IMR-90 (cell line): ENCODE measurements at regions not wholly inside any gene's neighbourhood (a gene's known extent, or its start where the extent isn't known, plus 50 kb on each side); places are given as distances from the start of the nearest gene placed in this dataset.
A peak's percentile ranks its signal among the peaks of the same experiment; 100 is the strongest.

ENCODE experiments used
- ATAC-seq: fragments of 200-7000 bp; cut with Tn5 transposase; 2 replicates; pipeline ENCODE4 v1.9.1; 2020; ENCODE audit warnings: low read depth, mild to moderate bottlenecking, moderate library complexity
- BruUV-seq: library from RNA; stranded (reverse); fragments of 400-500 nt; replicated peaks from 2 replicates; lab custom pipeline; 2021; lab: Mats Ljungman, UMichigan
- CTCF ChIA-PET: fragments of 300-600 bp; formaldehyde crosslinking; extraction: SDS; loops from one replicate; lab custom pipeline; 2021; ENCODE audit warnings: antibody characterized with exemption; lab: Yijun Ruan, JAX
- POLR2A ChIA-PET: fragments of 300-600 bp; sonication (Branson Sonifier 250); formaldehyde crosslinking; loops from one replicate; lab custom pipeline; 2022; ENCODE audit warnings: antibody characterized with exemption; ENCODE audit not compliant: unreplicated experiment; lab: Charles Lee
- DNase-seq: peaks from one replicate; pipeline ENCODE4 v3.0.0; 2013
- H2AFZ ChIP-seq: replicated peaks from 2 replicates; pipeline ENCODE3; 2013; ENCODE audit warnings: low read length, mild to moderate bottlenecking; ENCODE audit not compliant: poor library complexity
- H2AK5ac ChIP-seq: 2 replicates; pipeline ENCODE4 v1.6.1; 2013; ENCODE audit warnings: low read depth, low read length, inconsistent platforms
- H2AK9ac ChIP-seq: replicated peaks from 2 replicates; pipeline ENCODE3; 2013; ENCODE audit warnings: mild to moderate bottlenecking, low read depth, low read length, moderate library complexity; ENCODE audit not compliant: poor library complexity
- H2BK120ac ChIP-seq: 2 replicates; pipeline ENCODE4 v1.6.1; 2013; ENCODE audit warnings: low read depth, low read length, inconsistent platforms
- H2BK15ac ChIP-seq: 3 replicates; pipeline ENCODE4 v1.6.1; 2013; ENCODE audit warnings: low read depth, low read length, inconsistent platforms
- H2BK20ac ChIP-seq: 2 replicates; pipeline ENCODE4 v1.6.1; 2013; ENCODE audit warnings: low read depth, mild to moderate bottlenecking, inconsistent platforms, low read length, moderate library complexity
- H2BK5ac ChIP-seq: 2 replicates; pipeline ENCODE4 v1.6.1; 2013; ENCODE audit warnings: mild to moderate bottlenecking, low read depth, low read length, inconsistent platforms; ENCODE audit not compliant: poor library complexity, severe bottlenecking
- H3K14ac ChIP-seq: replicated peaks from 2 replicates; pipeline ENCODE4 v1.6.1; 2013; ENCODE audit warnings: low read depth, low read length, inconsistent platforms
- H3K18ac ChIP-seq: 2 replicates; pipeline ENCODE4 v1.6.1; 2013; ENCODE audit warnings: low read depth, low read length, control low read depth
- H3K23ac ChIP-seq: 2 replicates; pipeline ENCODE4 v1.6.1; 2013; ENCODE audit warnings: low read depth, low read length, inconsistent platforms
- H3K27ac ChIP-seq: 2 replicates; pipeline ENCODE4 v1.5.1; 2013; ENCODE audit warnings: mild to moderate bottlenecking, control low read depth, low read length; ENCODE audit not compliant: insufficient read depth
- H3K27me3 ChIP-seq: 2 replicates; pipeline ENCODE4 v1.6.1; 2013; ENCODE audit warnings: low read length; ENCODE audit not compliant: control insufficient read depth, insufficient read depth
- H3K36me3 ChIP-seq: 2 replicates; pipeline ENCODE4 v1.6.1; 2013; ENCODE audit warnings: low read length, mixed read lengths; ENCODE audit not compliant: control insufficient read depth, insufficient read depth
- H3K4ac ChIP-seq: 2 replicates; pipeline ENCODE4 v1.6.1; 2013; ENCODE audit warnings: low read depth, low read length, inconsistent platforms
- H3K4me1 ChIP-seq: 2 replicates; pipeline ENCODE4 v1.6.1; 2013; ENCODE audit warnings: low read length, mixed read lengths; ENCODE audit not compliant: control insufficient read depth, insufficient read depth
- H3K4me2 ChIP-seq: 2 replicates; pipeline ENCODE4 v1.6.1; 2013; ENCODE audit warnings: low read depth, mild to moderate bottlenecking, control low read depth, low read length, moderate library complexity
- H3K4me3 ChIP-seq: 2 replicates; pipeline ENCODE4 v1.5.1; 2013; ENCODE audit warnings: low read depth, mild to moderate bottlenecking, control low read depth, low read length, moderate library complexity; ENCODE audit not compliant: insufficient read depth
- H3K56ac ChIP-seq: 2 replicates; pipeline ENCODE4 v1.6.1; 2013; ENCODE audit warnings: low read length, inconsistent platforms; ENCODE audit not compliant: insufficient read depth; ENCODE audit errors: extremely low read depth
- H3K79me1 ChIP-seq, 2 experiments: 2 replicates each; pipeline ENCODE4 v1.6.1; 2013; ENCODE audit warnings: low read length in 2 of 2, inconsistent platforms in 1 of 2, low read depth in 1 of 2
- H3K9ac ChIP-seq: 2 replicates; pipeline ENCODE4 v1.6.1; 2013; ENCODE audit warnings: low read depth, low read length, control low read depth
- H3K9me1 ChIP-seq: 2 replicates; pipeline ENCODE4 v1.6.1; 2013; ENCODE audit warnings: low read length, inconsistent platforms; ENCODE audit not compliant: insufficient read depth
- H3K9me3 ChIP-seq: 2 replicates; pipeline ENCODE4 v1.6.1; 2013; ENCODE audit warnings: low read length; ENCODE audit not compliant: control insufficient read depth, insufficient read depth
- H4K20me1 ChIP-seq: 2 replicates; pipeline ENCODE4 v1.6.1; 2013; ENCODE audit warnings: low read length, inconsistent platforms; ENCODE audit not compliant: insufficient read depth
- H4K5ac ChIP-seq: 2 replicates; pipeline ENCODE4 v1.6.1; 2013; ENCODE audit warnings: mild to moderate bottlenecking, low read depth, low read length, control low read depth
- H4K8ac ChIP-seq, 2 experiments: 2 replicates each; pipeline ENCODE4 v1.6.1; 2013; ENCODE audit warnings: low read depth in 2 of 2, low read length in 2 of 2, control low read depth in 1 of 2, inconsistent platforms in 1 of 2
- H4K91ac ChIP-seq: 2 replicates; pipeline ENCODE4 v1.6.1; 2013; ENCODE audit warnings: low read depth, low read length, inconsistent platforms; ENCODE audit not compliant: insufficient read depth
- BHLHE40 ChIP-seq: fragments of 150-350 bp; IDR thresholded peaks from 2 replicates; pipeline ENCODE4 v1.6.1; 2016; ENCODE audit warnings: mild to moderate bottlenecking, low read depth, low read length
- CTCF ChIP-seq: conservative IDR thresholded peaks from 2 replicates; pipeline ENCODE4 v1.5.1; 2012; ENCODE audit warnings: mild to moderate bottlenecking, low read depth, low read length, improper control_type of control experiment
- MAZ ChIP-seq: IDR thresholded peaks from 2 replicates; pipeline ENCODE4 v1.6.1; 2012; ENCODE audit warnings: low read depth, mild to moderate bottlenecking, low read length, improper control_type of control experiment, moderate library complexity, borderline replicate concordance
- MXI1 ChIP-seq: IDR thresholded peaks from 2 replicates; pipeline ENCODE4 v1.6.1; 2012; ENCODE audit warnings: low read depth, mild to moderate bottlenecking, low read length, moderate library complexity, borderline replicate concordance
- RCOR1 ChIP-seq: IDR thresholded peaks from 2 replicates; pipeline ENCODE4 v1.6.1; 2012; ENCODE audit warnings: mild to moderate bottlenecking, low read length, improper control_type of control experiment; ENCODE audit not compliant: insufficient replicate concordance
- RFX5 ChIP-seq: IDR thresholded peaks from 2 replicates; pipeline ENCODE4 v1.8.0; 2012; ENCODE audit warnings: low read depth, mild to moderate bottlenecking, low read length, moderate library complexity
- USF2 ChIP-seq: fragments of 150-350 bp; IDR thresholded peaks from 2 replicates; pipeline ENCODE4 v1.6.1; 2017; ENCODE audit warnings: mild to moderate bottlenecking, antibody characterized with exemption, low read length, low read depth
- WGBS, 2 experiments: methylation state at CpG; one replicate each; pipeline versions ENCODE4 v1.1.5 to v1.1.7; 2013; ENCODE audit warnings: missing lambda C conversion rate in 2 of 2; ENCODE audit not compliant: insufficient read length in 1 of 2; ENCODE audit errors: extremely low coverage in 2 of 2; 5-methylcytosine and 5-hydroxymethylcytosine counted together
- dilution Hi-C: fragments of 300-500 bp; cut with HindIII; formaldehyde crosslinking; loops from one replicate; pipeline ENCODE4 v1.14.3; 2018; ENCODE audit warnings: low sequenced_read_pairs; ENCODE audit not compliant: unreplicated experiment
- in situ Hi-C: fragments of 300-500 bp; cut with MboI; formaldehyde crosslinking; loops from 3 replicates; pipeline ENCODE4 v1.14.3; 2019; ENCODE audit warnings: low sequenced_read_pairs, inconsistent platforms, mixed read lengths
- intact Hi-C: fragments of 100-400 bp; cut with micrococcal nuclease; formaldehyde crosslinking; loops from 2 replicates; pipeline ENCODE4 v1.10.0; 2022

- no peak for ATAC-seq
- no peaks in the 10 kb centered on the region for H3K79me1 ChIP-seq
- no peak overlapping the region for H4K91ac ChIP-seq
- H3K9me3 ChIP-seq: no peaks in the 10 kb centered on the region
- in situ Hi-C loops: no loop called here
- no peak overlapping the region for H4K5ac ChIP-seq
- no peak overlapping the region for H3K14ac ChIP-seq
- ChIA-PET POLR2A (no interaction called here), CTCF (no interaction called here)
- DNase-seq: no peak
- H3K27ac ChIP-seq: no peak overlapping the region
- 52% methylated on average over 12 of the region's 30 CpGs; no CpG with 5 or more reads in 1 of the 2 experiments for WGBS, 2 experiments
- dilution Hi-C loops: no loop called here
- H3K9ac ChIP-seq: no peak overlapping the region
- no peak overlapping the region for H3K4me3 ChIP-seq
- no peak overlapping the region for H3K4me2 ChIP-seq
- no peaks in the 10 kb centered on the region for H4K20me1 ChIP-seq
- peak overlapping the region; percentile 35 for H2AK9ac ChIP-seq
- intact Hi-C loops: no loop called here
- H4K8ac ChIP-seq: no peak overlapping the region
- no peak overlapping the region for H2BK5ac ChIP-seq
- no peak overlapping the region for H2BK120ac ChIP-seq
- BruUV-seq: no TSS peak
- H3K9me1 ChIP-seq: 0 out of 2 replicates have a peak, but pooled peaks cover 4% of the 10 kb centered on the region
- H3K36me3 ChIP-seq: no peaks in the 10 kb centered on the region
- peak overlapping the region; percentile 37 for H2AFZ ChIP-seq
- H2AK5ac ChIP-seq: no peak overlapping the region
- no peaks in the 10 kb centered on the region for H3K4me1 ChIP-seq
- H2BK15ac ChIP-seq: no peak overlapping the region
- no peak overlapping the region for H3K18ac ChIP-seq
- no peak overlapping the region for H3K23ac ChIP-seq
- H2BK20ac ChIP-seq: no peak overlapping the region
- no peak overlapping the region for H3K4ac ChIP-seq
- H3K56ac ChIP-seq: no peak overlapping the region
- peaks cover 1% of the 10 kb centered on the region for H3K27me3 ChIP-seq
- TF ChIP-seq RCOR1 (no peak), USF2 (no peak), BHLHE40 (no peak), RFX5 (no peak), MXI1 (no peak), MAZ (no peak), CTCF (no peak)
Observed at GRCh38 chr6:40754461-40755045, 167.4 kb upstream of the LRFN2 start.
